ENCODE measurements at regions not wholly inside any gene's neighbourhood (a gene's known extent, or its start where the extent isn't known, plus 50 kb on each side); places are given as distances from the start of the nearest gene placed in this dataset.
"Not testable (repeated sequence)": the region's sequence is repeated elsewhere in the genome, so short reads cannot be mapped to it uniquely, and the experiment has no call there.

DNA sequence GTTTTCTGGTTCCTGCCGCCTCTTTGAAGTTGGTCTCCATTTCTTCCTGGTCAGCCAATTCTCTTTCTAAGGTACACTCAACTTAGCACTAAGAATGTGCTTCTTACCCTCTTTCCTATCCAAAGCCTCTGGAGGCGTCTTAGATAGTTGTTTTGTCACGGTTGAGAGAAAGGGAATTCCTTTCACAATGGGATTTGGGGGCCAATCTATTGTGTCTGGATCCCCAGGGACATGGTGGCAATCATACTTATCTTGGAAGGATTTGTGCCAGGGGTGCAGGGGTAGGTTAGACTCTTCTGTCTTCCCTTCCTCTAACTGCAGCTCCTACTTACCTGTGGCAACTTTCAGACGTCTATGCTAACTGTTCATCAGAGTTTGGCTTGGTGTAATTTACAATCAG, 287.1 kb downstream of the SOX2 start:
- no peak for DNase-seq (ENCODE audit: low spot score)

DNA sequence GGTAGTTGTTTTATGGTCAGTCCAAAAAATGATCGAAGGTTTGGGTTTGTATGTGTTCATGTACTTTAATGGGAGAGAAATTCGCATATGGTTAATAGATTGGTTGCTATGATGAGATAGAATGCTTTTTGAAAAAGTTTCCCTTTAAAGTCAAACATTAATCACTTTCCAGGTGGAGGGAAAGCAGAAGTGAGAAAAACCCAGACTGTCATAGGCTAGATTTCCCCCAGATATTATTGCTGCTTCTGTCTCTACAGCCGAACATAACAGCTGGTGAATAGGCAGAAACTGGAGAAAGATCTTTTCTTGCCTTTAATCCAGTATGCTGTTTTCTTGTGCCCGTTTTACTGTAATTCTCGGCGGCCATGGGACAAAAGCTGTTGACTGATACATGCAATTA, 287.6 kb downstream of the SOX2 start:
- DNase-seq (ENCODE audit: low spot score), result no peak

DNA sequence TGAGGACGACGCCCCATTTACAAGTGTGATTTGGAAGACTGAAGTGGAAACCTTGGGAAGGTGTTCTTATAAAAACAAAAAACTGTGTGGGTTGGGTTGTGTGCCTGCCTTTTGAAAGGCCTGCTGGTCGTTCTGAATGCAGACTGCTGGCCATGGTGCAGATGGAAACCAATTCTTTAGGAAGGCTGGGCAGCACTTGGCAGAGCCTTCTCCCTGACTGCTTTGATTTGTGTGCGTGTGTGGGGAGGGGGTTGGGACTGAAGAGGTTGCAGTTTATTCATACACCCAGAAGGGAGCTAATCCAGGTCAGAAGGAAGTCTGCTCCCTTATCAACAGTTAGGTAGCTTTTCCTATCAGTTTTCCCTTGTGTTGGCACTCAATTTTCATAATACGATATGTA, 288.7 kb downstream of the SOX2 start:
- no peak for DNase-seq (ENCODE audit: low spot score)

DNA sequence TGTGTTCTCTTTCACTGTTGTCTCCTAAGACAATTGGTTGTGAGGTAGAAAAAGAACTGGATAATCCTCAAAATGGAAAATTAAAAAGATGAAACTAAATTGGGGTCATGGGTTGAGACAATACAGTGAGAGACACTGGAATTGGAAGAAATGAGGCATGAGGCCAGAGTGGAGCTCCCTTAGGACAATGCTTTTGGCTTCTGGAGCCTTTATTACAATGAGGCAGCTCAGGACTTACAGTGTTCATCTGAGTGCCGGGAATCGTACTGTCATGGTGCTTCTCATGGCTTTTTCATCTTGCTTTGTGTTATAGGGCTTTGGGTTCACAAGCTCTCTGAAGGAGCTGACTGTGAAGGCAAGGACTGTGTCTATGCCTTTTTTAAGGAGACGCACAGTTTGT, 293.5 kb downstream of the SOX2 start:
- DNase-seq (ENCODE audit: low spot score), result no peak

DNA sequence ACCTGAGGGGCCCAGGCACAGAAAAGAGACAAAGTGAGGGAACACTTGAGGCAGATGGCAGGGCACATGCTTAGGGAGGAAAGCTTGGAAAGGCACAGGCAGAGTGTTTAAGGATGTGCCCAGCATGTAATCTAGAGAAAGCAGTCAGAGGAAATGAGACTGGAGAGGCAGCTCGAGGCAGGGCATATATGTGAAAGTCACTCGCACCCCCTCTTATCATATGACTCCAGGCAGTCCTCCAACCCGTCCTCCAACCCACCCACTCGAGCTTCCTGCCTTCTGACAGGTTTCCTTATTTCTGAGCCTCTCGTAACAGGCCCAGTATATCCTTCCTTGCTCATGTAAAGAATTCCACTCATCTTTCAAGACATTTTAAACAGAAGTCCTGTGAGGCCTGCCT, 294.0 kb downstream of the SOX2 start:
- no peak for DNase-seq (ENCODE audit: low spot score)

DNA sequence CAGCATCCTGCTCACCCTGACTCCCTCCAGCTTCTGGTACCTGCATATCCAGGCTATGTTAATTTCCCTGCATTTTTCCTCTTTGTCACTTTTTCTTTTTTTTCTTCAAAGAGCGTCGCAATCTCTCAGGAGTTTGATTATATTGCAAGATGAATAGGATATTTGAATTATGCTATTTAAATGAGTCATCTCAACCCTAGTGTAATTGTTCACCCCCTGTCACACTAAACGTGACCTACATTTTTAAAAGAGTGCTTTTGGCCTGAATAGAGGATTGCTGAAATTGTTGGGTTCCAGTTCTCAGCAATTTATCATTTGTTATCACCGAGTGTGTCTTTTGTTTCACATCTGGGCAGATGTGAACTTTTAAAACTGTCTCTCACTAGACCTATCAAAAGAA, 294.7 kb downstream of the SOX2 start:
- no peak for DNase-seq (ENCODE audit: low spot score)

DNA sequence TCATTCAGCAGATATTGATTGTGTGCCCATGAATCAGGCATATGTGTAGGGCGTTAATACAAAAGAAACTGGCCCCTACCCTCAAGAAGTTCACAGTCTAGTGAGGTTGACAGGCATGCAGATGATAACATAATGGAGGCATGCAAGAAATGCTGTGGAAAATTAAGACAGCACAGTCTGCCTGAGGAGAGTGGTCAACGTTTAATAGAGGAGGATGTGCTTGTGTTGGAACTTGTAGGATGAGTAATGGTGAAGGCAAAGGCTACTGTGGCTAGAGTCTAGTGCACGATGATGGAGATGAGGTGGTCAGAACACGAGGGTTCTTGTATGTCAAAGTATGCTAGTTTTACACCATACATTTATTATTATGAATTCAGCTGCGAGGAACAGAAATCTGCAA, 295.7 kb downstream of the SOX2 start:
- no peak for DNase-seq (ENCODE audit: low spot score)

DNA sequence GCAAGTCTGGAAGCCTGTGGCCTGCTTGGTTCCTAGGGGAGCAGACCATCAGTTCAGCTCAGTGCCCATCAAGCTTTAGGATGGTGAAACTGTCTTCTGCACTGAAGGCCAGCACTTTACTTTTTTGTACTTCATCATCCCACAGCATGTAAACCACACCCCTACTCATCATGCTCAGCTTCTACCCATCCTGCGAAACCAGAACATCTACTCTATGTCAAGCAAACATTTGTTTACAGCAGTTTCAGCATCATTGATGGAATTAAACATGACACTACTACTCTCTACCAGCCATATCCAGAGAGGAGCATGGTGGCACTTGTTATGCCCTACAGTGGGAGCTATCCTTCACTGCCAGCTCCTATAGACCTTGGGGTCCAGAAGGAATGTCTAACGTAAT, 306.6 kb downstream of the SOX2 start:
- DNase-seq (ENCODE audit: low spot score), result no peak

DNA sequence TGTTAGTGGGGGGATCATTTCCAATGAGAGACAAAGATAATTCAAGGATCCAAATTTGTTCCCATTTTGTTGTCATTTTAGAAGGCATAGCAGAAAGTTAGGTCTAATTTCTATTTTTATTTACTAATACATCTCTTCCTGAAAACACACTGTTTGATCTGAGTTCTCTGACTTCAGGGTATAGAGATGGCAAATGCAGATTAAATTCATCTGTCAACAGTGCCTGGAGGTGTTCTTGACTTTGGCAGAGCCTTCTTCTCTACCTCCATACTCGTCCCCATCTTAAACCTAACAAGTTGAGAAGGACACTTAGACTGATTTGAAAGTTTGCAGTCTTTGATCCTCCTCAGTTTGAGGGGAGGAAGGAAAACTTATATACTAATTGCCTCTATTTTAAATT, 308.2 kb downstream of the SOX2 start:
- DNase-seq (ENCODE audit: low spot score), result no peak

DNA sequence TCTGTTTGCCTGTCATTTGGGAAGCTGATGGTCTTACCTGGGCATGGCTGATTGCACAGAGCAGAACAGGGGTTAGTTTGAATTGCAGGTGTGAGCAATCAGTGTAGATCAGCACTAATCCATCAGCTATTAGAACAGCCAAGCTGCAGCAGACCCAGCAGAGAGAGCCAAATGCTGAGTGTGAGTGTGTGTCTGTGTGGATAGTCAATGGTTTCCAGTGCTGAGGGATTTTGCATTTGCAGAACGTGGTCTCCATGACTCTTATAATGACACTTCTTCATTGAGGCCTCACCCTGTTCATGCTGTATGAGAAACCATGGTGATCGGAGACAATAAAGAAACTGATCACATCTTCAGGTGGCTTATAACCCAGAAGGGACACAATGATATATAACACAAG, 312.1 kb downstream of the SOX2 start:
- no peak for DNase-seq (ENCODE audit: low spot score)

DNA sequence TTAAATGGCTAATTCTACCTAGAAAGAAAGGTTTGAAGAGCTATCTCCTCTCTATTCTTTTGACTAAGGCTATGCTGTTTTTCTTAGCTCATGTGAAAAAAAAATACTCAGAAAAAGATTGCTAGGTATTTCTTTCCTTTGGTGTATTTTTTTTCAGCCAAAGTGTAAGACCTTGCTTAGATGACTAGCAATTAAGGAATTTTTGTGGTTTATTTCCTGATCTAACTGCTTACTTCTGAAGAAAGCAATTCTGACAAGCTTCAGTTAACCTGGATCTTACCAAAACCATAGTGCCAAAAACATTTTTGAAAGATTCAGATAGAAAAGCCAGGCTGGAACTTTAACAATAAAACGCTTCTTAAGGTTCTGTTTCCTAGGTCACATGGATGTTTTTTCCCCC, 315.6 kb downstream of the SOX2 start:
- DNase-seq (ENCODE audit: low spot score), result no peak

DNA sequence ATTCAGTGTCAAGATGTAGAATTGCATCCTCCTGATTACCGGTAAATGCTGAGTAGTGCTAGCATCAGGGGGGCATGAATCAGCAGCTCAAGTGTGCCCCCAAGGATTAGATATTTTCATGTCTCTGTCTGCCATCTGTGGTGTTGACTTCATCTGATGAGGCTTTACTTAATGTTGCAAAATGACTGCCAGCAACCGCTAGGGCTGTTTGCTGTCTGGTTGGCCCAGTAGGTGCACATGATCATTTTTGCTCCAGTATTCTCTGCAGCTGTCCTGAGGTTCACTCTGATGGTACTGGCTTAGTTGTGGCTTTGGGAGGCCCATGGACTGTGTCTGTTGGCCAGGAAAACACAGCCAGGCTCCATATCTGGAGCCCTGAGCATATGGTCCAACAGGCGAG, 316.4 kb downstream of the SOX2 start:
- DNase-seq (ENCODE audit: low spot score), result no peak

DNA sequence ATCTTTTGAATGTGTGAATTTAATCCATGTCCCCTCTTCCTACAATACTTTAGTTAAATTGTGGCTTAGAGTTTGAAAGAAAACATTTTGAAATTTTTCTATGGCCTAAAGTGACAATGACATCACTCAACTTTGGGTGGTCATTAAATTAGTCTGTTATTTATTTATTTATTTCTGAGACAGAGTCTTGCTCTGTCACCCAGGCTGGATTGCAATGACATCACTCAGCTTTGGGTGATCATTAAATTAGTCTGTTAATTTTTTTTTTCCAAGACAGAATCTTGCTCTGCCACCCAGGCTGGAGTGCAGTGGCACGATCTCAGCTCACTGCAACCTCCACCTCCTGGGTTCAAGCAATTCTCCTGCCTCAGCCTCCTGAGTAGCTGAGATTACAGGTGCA, 322.5 kb downstream of the SOX2 start:
- DNase-seq (ENCODE audit: low spot score), result not testable (repeated sequence)

DNA sequence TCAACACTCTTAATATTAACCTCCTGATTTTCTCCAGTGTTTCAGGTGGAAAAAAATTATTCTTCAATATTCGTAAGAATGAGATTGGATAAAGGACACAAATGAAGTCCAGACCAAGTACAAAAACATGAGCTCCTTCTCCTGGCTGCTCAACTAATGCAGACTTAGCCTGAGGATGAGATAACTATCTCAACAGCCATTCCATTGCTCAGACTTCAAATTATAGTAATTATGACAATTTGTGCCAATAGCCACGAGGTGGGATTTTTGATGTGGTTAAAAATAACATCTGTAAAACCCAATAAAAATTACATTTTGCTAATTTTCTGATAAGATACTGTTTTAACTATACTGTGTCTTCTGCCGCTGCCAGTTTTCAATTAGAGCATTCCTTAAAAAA, 323.6 kb downstream of the SOX2 start:
- no peak for DNase-seq (ENCODE audit: low spot score)

DNA sequence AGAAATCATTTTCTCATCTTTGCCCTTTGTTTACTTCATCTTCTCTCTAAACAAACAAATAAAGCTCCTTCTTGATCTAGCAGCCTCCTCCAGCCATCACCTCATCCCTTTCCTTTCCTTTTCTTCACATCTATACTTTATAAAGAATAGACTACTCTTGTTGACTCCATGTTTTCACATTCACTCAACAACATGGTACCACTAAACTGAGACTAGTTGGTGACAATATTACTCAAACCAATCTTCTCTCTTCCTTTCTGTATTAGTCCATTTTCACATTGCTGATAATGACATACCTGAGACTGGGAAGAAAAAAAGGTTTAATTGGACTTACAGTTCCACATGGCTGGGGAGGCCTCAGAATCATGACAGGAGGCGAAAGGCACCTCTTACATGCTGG, 324.7 kb downstream of the SOX2 start:
- no peak for DNase-seq (ENCODE audit: low spot score)

DNA sequence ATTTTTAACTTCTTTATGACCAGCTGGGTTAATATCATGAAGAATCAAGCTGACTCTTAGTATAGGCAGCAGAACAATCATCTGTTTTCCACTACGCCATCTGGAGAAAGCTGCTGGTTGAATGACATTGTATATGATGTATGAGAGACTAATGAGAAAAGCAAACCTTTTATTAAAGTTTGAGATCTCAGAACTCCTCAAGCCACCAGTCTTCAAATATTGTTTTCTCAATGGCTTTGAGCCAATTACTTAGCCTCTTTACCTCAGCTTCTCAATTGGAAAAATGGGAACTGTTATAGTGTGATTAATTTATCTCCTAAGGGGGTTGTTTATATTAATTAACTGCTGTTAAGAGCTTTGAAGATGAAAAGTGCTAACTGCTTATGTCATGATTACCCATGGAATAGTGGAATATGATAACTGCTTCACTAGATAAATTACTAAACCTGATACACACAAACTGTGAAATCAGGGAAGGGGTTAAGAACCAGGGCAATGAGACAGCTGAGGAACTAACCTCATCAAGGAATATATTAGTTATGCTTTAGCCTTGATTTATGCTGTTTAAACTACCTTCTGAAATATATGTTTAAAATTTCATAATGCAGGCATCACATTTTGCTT, 330.1 kb downstream of the SOX2 start:
- DNase-seq (ENCODE audit: low spot score), result no peak

DNA sequence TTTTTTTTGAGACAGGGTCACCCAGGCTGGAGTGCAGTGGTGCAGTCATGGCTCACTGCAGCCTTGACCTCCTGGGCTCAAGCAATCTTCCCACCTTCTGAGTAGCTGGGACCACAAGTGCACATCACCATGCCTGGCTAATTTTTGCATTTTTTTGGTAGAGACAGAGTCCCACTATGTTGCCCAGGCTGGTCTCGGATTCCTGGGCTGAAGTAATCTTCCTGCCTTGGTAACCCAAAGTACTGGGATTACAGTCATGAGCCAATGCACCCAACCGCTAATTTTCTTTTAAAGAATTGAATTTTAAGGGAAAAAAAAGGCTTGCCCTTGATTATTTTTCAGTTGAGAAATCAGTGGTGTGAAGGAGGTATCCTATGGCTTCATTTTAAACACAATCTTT, 334.0 kb downstream of the SOX2 start:
- DNase-seq (ENCODE audit: low spot score), result no peak

DNA sequence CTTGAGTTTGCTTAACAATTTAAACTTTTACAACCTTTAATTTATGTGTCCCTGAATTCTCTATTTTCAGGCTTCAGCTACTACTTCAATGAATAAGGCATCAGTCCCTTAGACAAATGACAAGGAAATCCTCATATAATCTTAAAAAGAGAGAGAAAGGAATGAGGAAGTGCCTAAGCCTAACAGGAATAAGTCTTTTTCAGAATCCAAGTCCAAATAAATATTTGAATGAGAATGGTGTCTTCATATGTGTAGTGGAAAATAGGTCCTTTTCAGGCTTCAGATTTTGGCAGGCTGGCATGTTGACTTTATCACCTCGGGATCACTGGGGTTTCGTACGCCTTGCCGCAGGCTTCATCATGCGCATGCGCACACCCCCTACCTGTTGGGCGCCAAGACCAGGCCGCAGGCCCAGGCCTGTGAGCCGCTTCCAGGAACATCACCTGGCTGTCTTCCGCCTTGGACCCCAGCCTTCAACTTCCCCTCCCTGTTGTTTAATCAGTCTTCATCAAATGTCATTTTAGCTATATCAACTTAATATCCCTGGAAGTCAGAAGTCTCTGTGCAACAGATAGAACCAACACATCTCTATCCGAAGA, 334.5 kb downstream of the SOX2 start:
- DNase-seq (ENCODE audit: low spot score), result no peak

DNA sequence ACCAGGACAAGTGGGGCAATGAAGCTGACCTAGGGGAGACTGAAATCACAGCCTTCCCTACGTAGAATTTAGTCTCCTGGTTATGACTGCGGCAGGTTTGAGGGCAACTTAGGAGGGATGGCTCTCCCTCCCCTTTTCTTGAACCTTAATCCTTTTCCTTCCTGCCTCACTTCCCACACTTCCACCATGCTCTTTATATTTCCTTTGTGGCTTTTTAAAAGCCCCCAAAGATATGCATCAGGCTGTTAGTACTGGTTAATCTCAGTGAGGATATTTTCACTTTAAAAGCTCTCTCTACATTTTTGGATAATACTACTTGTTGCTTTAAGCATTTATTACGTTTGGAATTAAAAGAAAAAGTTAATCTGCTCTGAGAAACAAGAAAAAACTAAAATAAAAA, 339.2 kb downstream of the SOX2 start:
- no peak for DNase-seq (ENCODE audit: low spot score)

DNA sequence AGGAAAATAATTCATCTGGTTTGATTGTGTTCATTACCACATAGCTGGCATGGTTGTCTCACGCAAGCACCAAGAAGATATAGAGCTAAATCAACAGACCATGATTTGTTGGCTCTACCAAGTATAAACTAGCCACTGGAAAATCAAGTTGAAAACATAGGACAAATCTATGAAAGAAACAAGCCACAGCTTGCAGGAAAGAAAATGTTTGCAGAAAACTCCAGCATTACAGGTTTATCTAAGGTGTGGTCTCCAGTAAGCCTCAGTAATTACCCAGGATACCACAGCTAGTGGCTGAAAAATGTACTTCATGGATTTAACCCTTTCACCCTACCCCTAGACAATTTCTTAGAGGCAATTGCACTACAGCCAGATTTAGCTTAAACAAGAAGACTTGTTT, 340.6 kb downstream of the SOX2 start:
- DNase-seq (ENCODE audit: low spot score), result no peak

DNA sequence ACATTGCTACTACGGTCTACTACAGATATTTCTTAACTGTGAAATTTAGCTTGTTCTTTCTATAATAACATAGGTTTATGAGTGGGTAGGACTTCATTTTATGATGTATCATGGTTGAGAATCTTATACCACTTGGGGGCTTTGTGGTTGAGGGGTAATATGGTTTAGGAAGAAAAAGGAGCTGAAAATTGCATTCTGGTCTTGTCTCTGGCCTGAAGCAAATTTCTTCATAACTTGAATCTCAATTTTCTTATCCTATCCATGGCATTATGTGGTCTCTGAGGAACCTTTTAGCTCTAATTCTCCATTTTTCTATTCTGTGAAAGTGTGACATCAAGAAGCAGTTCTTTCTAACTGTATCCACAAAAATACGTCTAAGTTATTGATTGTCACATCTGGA, 341.0 kb downstream of the SOX2 start:
- no peak for DNase-seq (ENCODE audit: low spot score)

DNA sequence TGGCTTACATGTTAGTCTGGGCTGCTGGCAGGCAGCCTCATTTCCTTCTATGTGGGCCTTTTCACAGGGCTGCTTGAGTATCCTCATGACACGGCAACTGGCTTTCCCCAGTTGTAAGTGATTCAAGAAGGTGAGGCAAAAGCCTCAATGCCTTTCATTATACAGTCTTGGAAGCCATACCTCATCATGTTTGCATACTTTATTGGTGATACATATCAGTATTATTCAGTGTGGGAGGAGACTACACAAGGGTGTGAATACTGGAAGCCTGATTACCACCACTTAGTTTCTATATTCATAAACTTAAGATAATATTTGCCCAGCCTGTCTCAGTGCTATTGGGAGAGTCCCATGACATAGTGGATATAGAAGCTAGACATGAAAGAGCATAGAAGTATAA, 346.8 kb downstream of the SOX2 start:
- DNase-seq (ENCODE audit: low spot score), result no peak

DNA sequence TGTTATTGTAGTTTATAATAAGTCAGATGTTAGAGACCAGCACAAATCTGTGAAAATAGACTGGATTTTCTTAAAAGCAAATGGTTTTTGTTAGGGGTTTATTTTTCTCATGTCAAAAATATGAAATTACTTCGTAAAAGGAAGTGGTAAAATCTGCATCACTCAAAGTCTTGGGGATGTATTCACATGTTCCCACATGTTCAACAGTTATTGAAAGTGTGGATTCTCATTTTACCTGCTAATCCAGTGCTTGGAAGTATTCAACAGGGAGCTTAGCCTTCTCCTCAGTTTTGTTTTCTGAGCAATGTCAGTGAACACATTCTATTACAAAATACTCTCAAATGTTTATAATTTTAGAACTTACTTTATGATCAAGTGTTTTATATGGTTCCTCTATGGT, 352.0 kb downstream of the SOX2 start:
- no peak for DNase-seq (ENCODE audit: low spot score)

DNA sequence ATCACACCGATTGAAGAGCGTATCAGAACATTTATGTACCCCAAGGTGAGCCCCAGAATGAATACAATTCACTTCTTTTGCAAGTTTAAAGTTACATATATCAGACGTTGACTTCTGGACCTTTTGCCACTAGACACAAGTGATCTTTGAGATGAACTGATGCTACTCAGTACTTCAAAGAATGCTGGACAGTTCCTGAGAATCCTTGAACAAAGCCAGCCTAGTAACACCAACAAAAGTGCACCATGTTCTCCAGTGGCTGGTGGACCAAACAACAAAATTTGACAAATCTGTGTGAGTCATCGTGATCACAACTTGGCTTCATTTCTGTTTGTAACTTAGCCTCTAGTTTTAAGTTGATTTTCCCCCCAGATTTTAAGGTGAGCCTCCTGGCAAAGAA, 355.7 kb downstream of the SOX2 start:
- no peak for DNase-seq (ENCODE audit: low spot score)

DNA sequence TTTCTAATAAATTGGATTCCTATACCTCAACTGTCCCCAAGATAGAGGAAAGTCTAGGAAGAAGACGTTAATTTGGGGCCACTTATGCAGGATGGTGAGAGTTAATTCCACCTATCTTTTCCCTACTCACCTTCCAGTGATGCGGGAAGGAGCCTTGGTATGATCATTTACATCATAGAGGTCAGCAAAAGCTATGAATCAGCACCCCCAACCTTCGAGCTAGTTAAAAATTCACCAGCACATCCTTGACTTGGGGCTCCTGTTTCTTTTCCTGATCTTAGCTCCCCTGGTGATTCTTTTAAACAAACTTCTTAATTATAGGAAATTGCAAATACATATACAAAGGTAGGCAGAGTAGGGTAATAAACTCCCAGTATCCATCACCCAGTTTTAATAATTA, 366.6 kb downstream of the SOX2 start:
- no peak for DNase-seq (ENCODE audit: low spot score)

All from left forelimb (tissue), 1 donor.